IMR-90 (cell line): ENCODE measurements at regions not wholly inside any gene's neighbourhood (a gene's known extent, or its start where the extent isn't known, plus 50 kb on each side); places are given as distances from the start of the nearest gene placed in this dataset.

ENCODE experiments used
- ATAC-seq: fragments of 200-7000 bp; cut with Tn5 transposase; 2 replicates; pipeline ENCODE4 v1.9.1; 2020; ENCODE audit warnings: low read depth, mild to moderate bottlenecking, moderate library complexity
- BruUV-seq: library from RNA; stranded (reverse); fragments of 400-500 nt; replicated peaks from 2 replicates; lab custom pipeline; 2021; lab: Mats Ljungman, UMichigan
- CTCF ChIA-PET: fragments of 300-600 bp; formaldehyde crosslinking; extraction: SDS; loops from one replicate; lab custom pipeline; 2021; ENCODE audit warnings: antibody characterized with exemption; lab: Yijun Ruan, JAX
- POLR2A ChIA-PET: fragments of 300-600 bp; sonication (Branson Sonifier 250); formaldehyde crosslinking; loops from one replicate; lab custom pipeline; 2022; ENCODE audit warnings: antibody characterized with exemption; ENCODE audit not compliant: unreplicated experiment; lab: Charles Lee
- DNase-seq: peaks from one replicate; pipeline ENCODE4 v3.0.0; 2013
- H2AFZ ChIP-seq: replicated peaks from 2 replicates; pipeline ENCODE3; 2013; ENCODE audit warnings: low read length, mild to moderate bottlenecking; ENCODE audit not compliant: poor library complexity
- H2AK5ac ChIP-seq: 2 replicates; pipeline ENCODE4 v1.6.1; 2013; ENCODE audit warnings: low read depth, low read length, inconsistent platforms
- H2AK9ac ChIP-seq: replicated peaks from 2 replicates; pipeline ENCODE3; 2013; ENCODE audit warnings: mild to moderate bottlenecking, low read depth, low read length, moderate library complexity; ENCODE audit not compliant: poor library complexity
- H2BK120ac ChIP-seq: 2 replicates; pipeline ENCODE4 v1.6.1; 2013; ENCODE audit warnings: low read depth, low read length, inconsistent platforms
- H2BK15ac ChIP-seq: 3 replicates; pipeline ENCODE4 v1.6.1; 2013; ENCODE audit warnings: low read depth, low read length, inconsistent platforms
- H2BK20ac ChIP-seq: 2 replicates; pipeline ENCODE4 v1.6.1; 2013; ENCODE audit warnings: low read depth, mild to moderate bottlenecking, inconsistent platforms, low read length, moderate library complexity
- H2BK5ac ChIP-seq: 2 replicates; pipeline ENCODE4 v1.6.1; 2013; ENCODE audit warnings: mild to moderate bottlenecking, low read depth, low read length, inconsistent platforms; ENCODE audit not compliant: poor library complexity, severe bottlenecking
- H3K14ac ChIP-seq: replicated peaks from 2 replicates; pipeline ENCODE4 v1.6.1; 2013; ENCODE audit warnings: low read depth, low read length, inconsistent platforms
- H3K18ac ChIP-seq: 2 replicates; pipeline ENCODE4 v1.6.1; 2013; ENCODE audit warnings: low read depth, low read length, control low read depth
- H3K23ac ChIP-seq: 2 replicates; pipeline ENCODE4 v1.6.1; 2013; ENCODE audit warnings: low read depth, low read length, inconsistent platforms
- H3K27ac ChIP-seq: 2 replicates; pipeline ENCODE4 v1.5.1; 2013; ENCODE audit warnings: mild to moderate bottlenecking, control low read depth, low read length; ENCODE audit not compliant: insufficient read depth
- H3K27me3 ChIP-seq: 2 replicates; pipeline ENCODE4 v1.6.1; 2013; ENCODE audit warnings: low read length; ENCODE audit not compliant: control insufficient read depth, insufficient read depth
- H3K36me3 ChIP-seq: 2 replicates; pipeline ENCODE4 v1.6.1; 2013; ENCODE audit warnings: low read length, mixed read lengths; ENCODE audit not compliant: control insufficient read depth, insufficient read depth
- H3K4ac ChIP-seq: 2 replicates; pipeline ENCODE4 v1.6.1; 2013; ENCODE audit warnings: low read depth, low read length, inconsistent platforms
- H3K4me1 ChIP-seq: 2 replicates; pipeline ENCODE4 v1.6.1; 2013; ENCODE audit warnings: low read length, mixed read lengths; ENCODE audit not compliant: control insufficient read depth, insufficient read depth
- H3K4me2 ChIP-seq: 2 replicates; pipeline ENCODE4 v1.6.1; 2013; ENCODE audit warnings: low read depth, mild to moderate bottlenecking, control low read depth, low read length, moderate library complexity
- H3K4me3 ChIP-seq: 2 replicates; pipeline ENCODE4 v1.5.1; 2013; ENCODE audit warnings: low read depth, mild to moderate bottlenecking, control low read depth, low read length, moderate library complexity; ENCODE audit not compliant: insufficient read depth
- H3K56ac ChIP-seq: 2 replicates; pipeline ENCODE4 v1.6.1; 2013; ENCODE audit warnings: low read length, inconsistent platforms; ENCODE audit not compliant: insufficient read depth; ENCODE audit errors: extremely low read depth
- H3K79me1 ChIP-seq, 2 experiments: 2 replicates each; pipeline ENCODE4 v1.6.1; 2013; ENCODE audit warnings: low read length in 2 of 2, inconsistent platforms in 1 of 2, low read depth in 1 of 2
- H3K9ac ChIP-seq: 2 replicates; pipeline ENCODE4 v1.6.1; 2013; ENCODE audit warnings: low read depth, low read length, control low read depth
- H3K9me1 ChIP-seq: 2 replicates; pipeline ENCODE4 v1.6.1; 2013; ENCODE audit warnings: low read length, inconsistent platforms; ENCODE audit not compliant: insufficient read depth
- H3K9me3 ChIP-seq: 2 replicates; pipeline ENCODE4 v1.6.1; 2013; ENCODE audit warnings: low read length; ENCODE audit not compliant: control insufficient read depth, insufficient read depth
- H4K20me1 ChIP-seq: 2 replicates; pipeline ENCODE4 v1.6.1; 2013; ENCODE audit warnings: low read length, inconsistent platforms; ENCODE audit not compliant: insufficient read depth
- H4K5ac ChIP-seq: 2 replicates; pipeline ENCODE4 v1.6.1; 2013; ENCODE audit warnings: mild to moderate bottlenecking, low read depth, low read length, control low read depth
- H4K8ac ChIP-seq, 2 experiments: 2 replicates each; pipeline ENCODE4 v1.6.1; 2013; ENCODE audit warnings: low read depth in 2 of 2, low read length in 2 of 2, control low read depth in 1 of 2, inconsistent platforms in 1 of 2
- H4K91ac ChIP-seq: 2 replicates; pipeline ENCODE4 v1.6.1; 2013; ENCODE audit warnings: low read depth, low read length, inconsistent platforms; ENCODE audit not compliant: insufficient read depth
- MAFK ChIP-seq: IDR thresholded peaks from 2 replicates; pipeline ENCODE4 v1.6.1; 2012; ENCODE audit warnings: low read depth, low read length, improper control_type of control experiment
- MAZ ChIP-seq: IDR thresholded peaks from 2 replicates; pipeline ENCODE4 v1.6.1; 2012; ENCODE audit warnings: low read depth, mild to moderate bottlenecking, low read length, improper control_type of control experiment, moderate library complexity, borderline replicate concordance
- MXI1 ChIP-seq: IDR thresholded peaks from 2 replicates; pipeline ENCODE4 v1.6.1; 2012; ENCODE audit warnings: low read depth, mild to moderate bottlenecking, low read length, moderate library complexity, borderline replicate concordance
- POLR2A ChIP-seq: IDR thresholded peaks from 2 replicates; pipeline ENCODE4 v1.6.1; 2012; ENCODE audit warnings: mild to moderate bottlenecking, low read depth, low read length
- RAD21 ChIP-seq: IDR thresholded peaks from 2 replicates; pipeline ENCODE4 v1.6.1; 2012; ENCODE audit warnings: low read length, improper control_type of control experiment
- RCOR1 ChIP-seq: IDR thresholded peaks from 2 replicates; pipeline ENCODE4 v1.6.1; 2012; ENCODE audit warnings: mild to moderate bottlenecking, low read length, improper control_type of control experiment; ENCODE audit not compliant: insufficient replicate concordance
- RFX5 ChIP-seq: IDR thresholded peaks from 2 replicates; pipeline ENCODE4 v1.8.0; 2012; ENCODE audit warnings: low read depth, mild to moderate bottlenecking, low read length, moderate library complexity
- SMC3 ChIP-seq: fragments of 150-350 bp; IDR thresholded peaks from 2 replicates; pipeline ENCODE4 v1.6.1; 2016; ENCODE audit warnings: low read depth, mild to moderate bottlenecking, antibody characterized with exemption, low read length, moderate library complexity
- dilution Hi-C: fragments of 300-500 bp; cut with HindIII; formaldehyde crosslinking; loops from one replicate; pipeline ENCODE4 v1.14.3; 2018; ENCODE audit warnings: low sequenced_read_pairs; ENCODE audit not compliant: unreplicated experiment
- in situ Hi-C: fragments of 300-500 bp; cut with MboI; formaldehyde crosslinking; loops from 3 replicates; pipeline ENCODE4 v1.14.3; 2019; ENCODE audit warnings: low sequenced_read_pairs, inconsistent platforms, mixed read lengths
- intact Hi-C: fragments of 100-400 bp; cut with micrococcal nuclease; formaldehyde crosslinking; loops from 2 replicates; pipeline ENCODE4 v1.10.0; 2022
- TF ChIP-seq, protein P1 (sequence below): fragments of 150-350 bp; IDR thresholded peaks from 2 replicates; pipeline ENCODE4 v1.6.1; 2017; ENCODE audit warnings: mild to moderate bottlenecking, antibody characterized with exemption, low read length, low read depth
- TF ChIP-seq, protein P2 (sequence below): fragments of 150-350 bp; IDR thresholded peaks from 2 replicates; pipeline ENCODE4 v1.6.1; 2016; ENCODE audit warnings: low read depth, mild to moderate bottlenecking, low read length, moderate library complexity, borderline replicate concordance
- TF ChIP-seq, protein P3 (sequence below): conservative IDR thresholded peaks from 2 replicates; pipeline ENCODE4 v1.5.1; 2012; ENCODE audit warnings: mild to moderate bottlenecking, low read depth, low read length, improper control_type of control experiment

DNA sequence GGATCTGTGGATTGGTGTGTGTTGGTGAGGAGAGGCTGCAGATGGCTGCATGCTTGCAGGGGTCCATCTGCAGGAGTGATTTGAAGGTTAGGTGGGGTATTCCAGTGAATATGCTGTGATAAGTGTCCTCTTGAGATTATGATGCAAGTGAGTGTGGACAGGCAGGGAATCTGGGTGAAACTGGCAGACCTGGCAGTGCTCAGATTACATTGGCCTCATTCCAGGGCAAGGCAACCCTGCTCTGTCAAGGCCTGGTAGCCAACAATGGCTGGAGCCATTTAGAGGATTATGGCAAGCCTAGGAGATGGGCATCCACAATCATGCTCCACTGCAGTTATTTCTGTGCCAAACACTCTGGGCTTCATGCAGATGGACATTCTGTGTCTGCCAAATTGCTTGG is 113.9 kb downstream of the RTL3 start:
- Histone ChIP-seq H2AK5ac (no peak overlapping the region), H3K27me3 (no peaks in the 10 kb centered on the region), H2BK5ac (no peak overlapping the region), H3K23ac (no peak overlapping the region), H4K8ac (no peak overlapping the region), H3K14ac (no peak overlapping the region), H2AFZ (no peak overlapping the region), H2BK15ac (no peak overlapping the region), H3K9me1 (no peaks in the 10 kb centered on the region), H3K36me3 (no peaks in the 10 kb centered on the region), H2BK120ac (no peak overlapping the region), H2BK20ac (no peak overlapping the region), H3K27ac (no peak overlapping the region), H3K9me3 (no peaks in the 10 kb centered on the region; the same call in 1 of the 2 replicates), H4K91ac (no peak overlapping the region), H4K20me1 (no peaks in the 10 kb centered on the region), H2AK9ac (no peak overlapping the region), H4K5ac (no peak overlapping the region), H3K4me1 (no peaks in the 10 kb centered on the region), H3K4ac (no peak overlapping the region), H3K9ac (no peak overlapping the region), H3K4me2 (no peak overlapping the region), H3K4me3 (no peak overlapping the region), H3K18ac (no peak overlapping the region), H3K56ac (no peak overlapping the region), H3K79me1 (no peaks in the 10 kb centered on the region)
- CTCF ChIA-PET: no interaction called here
- dilution Hi-C loops (no loop called here), intact Hi-C loops (no loop called here), in situ Hi-C loops (no loop called here)
- BruUV-seq: no TSS peak
- POLR2A ChIA-PET: no interaction called here
- no peak for DNase-seq
- TF ChIP-seq POLR2A: no peak
- TF ChIP-seq, protein P1, sequence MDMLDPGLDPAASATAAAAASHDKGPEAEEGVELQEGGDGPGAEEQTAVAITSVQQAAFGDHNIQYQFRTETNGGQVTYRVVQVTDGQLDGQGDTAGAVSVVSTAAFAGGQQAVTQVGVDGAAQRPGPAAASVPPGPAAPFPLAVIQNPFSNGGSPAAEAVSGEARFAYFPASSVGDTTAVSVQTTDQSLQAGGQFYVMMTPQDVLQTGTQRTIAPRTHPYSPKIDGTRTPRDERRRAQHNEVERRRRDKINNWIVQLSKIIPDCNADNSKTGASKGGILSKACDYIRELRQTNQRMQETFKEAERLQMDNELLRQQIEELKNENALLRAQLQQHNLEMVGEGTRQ: no peak
- TF ChIP-seq, protein P2, sequence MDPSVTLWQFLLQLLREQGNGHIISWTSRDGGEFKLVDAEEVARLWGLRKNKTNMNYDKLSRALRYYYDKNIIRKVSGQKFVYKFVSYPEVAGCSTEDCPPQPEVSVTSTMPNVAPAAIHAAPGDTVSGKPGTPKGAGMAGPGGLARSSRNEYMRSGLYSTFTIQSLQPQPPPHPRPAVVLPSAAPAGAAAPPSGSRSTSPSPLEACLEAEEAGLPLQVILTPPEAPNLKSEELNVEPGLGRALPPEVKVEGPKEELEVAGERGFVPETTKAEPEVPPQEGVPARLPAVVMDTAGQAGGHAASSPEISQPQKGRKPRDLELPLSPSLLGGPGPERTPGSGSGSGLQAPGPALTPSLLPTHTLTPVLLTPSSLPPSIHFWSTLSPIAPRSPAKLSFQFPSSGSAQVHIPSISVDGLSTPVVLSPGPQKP: no peak
- TF ChIP-seq RAD21: no peak
- no peak for TF ChIP-seq SMC3
- TF ChIP-seq MXI1: no peak
- TF ChIP-seq MAFK: no peak
- no peak for TF ChIP-seq MAZ
- TF ChIP-seq RFX5: no peak
- TF ChIP-seq RCOR1: no peak
- TF ChIP-seq, protein P3, sequence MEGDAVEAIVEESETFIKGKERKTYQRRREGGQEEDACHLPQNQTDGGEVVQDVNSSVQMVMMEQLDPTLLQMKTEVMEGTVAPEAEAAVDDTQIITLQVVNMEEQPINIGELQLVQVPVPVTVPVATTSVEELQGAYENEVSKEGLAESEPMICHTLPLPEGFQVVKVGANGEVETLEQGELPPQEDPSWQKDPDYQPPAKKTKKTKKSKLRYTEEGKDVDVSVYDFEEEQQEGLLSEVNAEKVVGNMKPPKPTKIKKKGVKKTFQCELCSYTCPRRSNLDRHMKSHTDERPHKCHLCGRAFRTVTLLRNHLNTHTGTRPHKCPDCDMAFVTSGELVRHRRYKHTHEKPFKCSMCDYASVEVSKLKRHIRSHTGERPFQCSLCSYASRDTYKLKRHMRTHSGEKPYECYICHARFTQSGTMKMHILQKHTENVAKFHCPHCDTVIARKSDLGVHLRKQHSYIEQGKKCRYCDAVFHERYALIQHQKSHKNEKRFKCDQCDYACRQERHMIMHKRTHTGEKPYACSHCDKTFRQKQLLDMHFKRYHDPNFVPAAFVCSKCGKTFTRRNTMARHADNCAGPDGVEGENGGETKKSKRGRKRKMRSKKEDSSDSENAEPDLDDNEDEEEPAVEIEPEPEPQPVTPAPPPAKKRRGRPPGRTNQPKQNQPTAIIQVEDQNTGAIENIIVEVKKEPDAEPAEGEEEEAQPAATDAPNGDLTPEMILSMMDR: no peak
- ATAC-seq: no peak
